Natural killer cell (primary cell): ENCODE measurements at regions not wholly inside any gene's neighbourhood (a gene's known extent, or its start where the extent isn't known, plus 50 kb on each side); places are given as distances from the start of the nearest gene placed in this dataset.

Experiments used
- ATAC-seq, 3 donors: fragments of 150-1000 bp in 2 of 3; fragments of 200-7000 bp in 1 of 3; cut with Tn5 transposase; 1 replicate in 1 of 3; 2 replicates in 2 of 3; pipeline ENCODE4 v1.10.0; 2021; ENCODE audit warnings: mild to moderate bottlenecking in 2 of 3, moderate library complexity in 2 of 3
- DNase-seq, 2 donors: peaks; one replicate each; pipeline versions ENCODE4 v3.0.0 to v3.0.0-alpha.2; 2013 to 2021; ENCODE audit warnings: mixed read lengths in 1 of 2
- H3K27ac ChIP-seq: one replicate; pipeline ENCODE4 v1.5.1; 2013; ENCODE audit warnings: mild to moderate bottlenecking, low read length
- H3K27me3 ChIP-seq: one replicate; pipeline ENCODE4 v1.6.1; 2013; ENCODE audit warnings: low read length; ENCODE audit not compliant: control insufficient read depth, insufficient read depth
- H3K36me3 ChIP-seq: one replicate; pipeline ENCODE4 v1.6.1; 2013; ENCODE audit warnings: low read length; ENCODE audit not compliant: control insufficient read depth, insufficient read depth
- H3K4me1 ChIP-seq: one replicate; pipeline ENCODE4 v1.6.1; 2013; ENCODE audit warnings: low read length; ENCODE audit not compliant: control insufficient read depth, insufficient read depth
- H3K4me3 ChIP-seq: one replicate; pipeline ENCODE4 v1.5.1; 2013; ENCODE audit warnings: low read length
- H3K9me3 ChIP-seq: one replicate; pipeline ENCODE4 v1.6.1; 2013; ENCODE audit warnings: low read length; ENCODE audit not compliant: control insufficient read depth, insufficient read depth
- H3K27ac Mint-ChIP-seq, 2 donors: one replicate each; pipeline ENCODE4 v1.8.0; 2022; ENCODE audit warnings: mild to moderate bottlenecking in 2 of 2, mixed read lengths in 2 of 2, moderate library complexity in 1 of 2
- H3K27me3 Mint-ChIP-seq, 2 donors: one replicate each; pipeline ENCODE4 v1.8.0; 2022; ENCODE audit warnings: low read depth in 2 of 2, mixed read lengths in 2 of 2
- H3K36me3 Mint-ChIP-seq: one replicate; pipeline ENCODE4 v1.8.0; 2022; ENCODE audit warnings: mixed read lengths
- H3K4me1 Mint-ChIP-seq, 2 donors: one replicate each; pipeline ENCODE4 v1.8.0; 2022; ENCODE audit warnings: mixed read lengths in 2 of 2
- H3K4me3 Mint-ChIP-seq: one replicate; pipeline ENCODE4 v1.8.0; 2022; ENCODE audit warnings: mild to moderate bottlenecking, moderate library complexity, mixed read lengths
- H3K9me3 Mint-ChIP-seq, 2 donors: one replicate each; pipeline ENCODE4 v1.8.0; 2022; ENCODE audit warnings: mixed read lengths in 2 of 2
- WGBS: methylation state at CpG from one replicate; pipeline ENCODE4 v1.1.7; 2013; ENCODE audit warnings: missing lambda C conversion rate; ENCODE audit not compliant: insufficient coverage; 5-methylcytosine and 5-hydroxymethylcytosine counted together
- intact Hi-C: fragments of 100-400 bp; cut with micrococcal nuclease; formaldehyde crosslinking; loops from one replicate; pipeline ENCODE4 v1.14.2; 2022
- TF ChIP-seq, protein P1 (sequence below): fragments of 200-600 bp; IDR thresholded peaks from one replicate; pipeline ENCODE4 v1.8.0; 2022; ENCODE audit warnings: antibody characterized with exemption

GRCh38 chr14:42556551-42556950, 949.9 kb downstream of the LRFN5 start:
- Mint-ChIP-seq H3K36me3 (no peaks in the 10 kb centered on the region), H3K27me3 (no peaks in the 10 kb centered on the region), H3K4me3 (no peak overlapping the region), H3K4me1 (no peaks in the 10 kb centered on the region), H3K27ac (no peak overlapping the region), H3K9me3 (peaks cover 19 to 20% of the 10 kb centered on the region in 2 donors)
- no peaks in the 10 kb centered on the region for H3K9me3 ChIP-seq
- no peaks in the 10 kb centered on the region for H3K27me3 ChIP-seq
- 38% methylated on average over 2 of the region's 2 CpGs for WGBS
- no peak overlapping the region for H3K4me3 ChIP-seq
- no peaks in the 10 kb centered on the region for H3K36me3 ChIP-seq
- intact Hi-C loops, result no loop called here
- no peak overlapping the region for H3K27ac ChIP-seq
- TF ChIP-seq, protein P1, sequence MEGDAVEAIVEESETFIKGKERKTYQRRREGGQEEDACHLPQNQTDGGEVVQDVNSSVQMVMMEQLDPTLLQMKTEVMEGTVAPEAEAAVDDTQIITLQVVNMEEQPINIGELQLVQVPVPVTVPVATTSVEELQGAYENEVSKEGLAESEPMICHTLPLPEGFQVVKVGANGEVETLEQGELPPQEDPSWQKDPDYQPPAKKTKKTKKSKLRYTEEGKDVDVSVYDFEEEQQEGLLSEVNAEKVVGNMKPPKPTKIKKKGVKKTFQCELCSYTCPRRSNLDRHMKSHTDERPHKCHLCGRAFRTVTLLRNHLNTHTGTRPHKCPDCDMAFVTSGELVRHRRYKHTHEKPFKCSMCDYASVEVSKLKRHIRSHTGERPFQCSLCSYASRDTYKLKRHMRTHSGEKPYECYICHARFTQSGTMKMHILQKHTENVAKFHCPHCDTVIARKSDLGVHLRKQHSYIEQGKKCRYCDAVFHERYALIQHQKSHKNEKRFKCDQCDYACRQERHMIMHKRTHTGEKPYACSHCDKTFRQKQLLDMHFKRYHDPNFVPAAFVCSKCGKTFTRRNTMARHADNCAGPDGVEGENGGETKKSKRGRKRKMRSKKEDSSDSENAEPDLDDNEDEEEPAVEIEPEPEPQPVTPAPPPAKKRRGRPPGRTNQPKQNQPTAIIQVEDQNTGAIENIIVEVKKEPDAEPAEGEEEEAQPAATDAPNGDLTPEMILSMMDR, result no peak
- no peaks in the 10 kb centered on the region for H3K4me1 ChIP-seq
- DNase-seq, result no peak
- ATAC-seq, result no peak

GRCh38 chr14:42555365-42555764, 948.7 kb downstream of the LRFN5 start:
- no peak for DNase-seq
- Histone ChIP-seq H3K27me3 (no peaks in the 10 kb centered on the region), H3K4me3 (no peak overlapping the region), H3K4me1 (no peaks in the 10 kb centered on the region), H3K9me3 (no peaks in the 10 kb centered on the region), H3K27ac (no peak overlapping the region), H3K36me3 (no peaks in the 10 kb centered on the region)
- H3K27ac Mint-ChIP-seq, result no peak overlapping the region
- peaks cover 21 to 24% of the 10 kb centered on the region in 2 donors for H3K9me3 Mint-ChIP-seq
- H3K27me3 Mint-ChIP-seq, result no peaks in the 10 kb centered on the region
- intact Hi-C loops, result no loop called here
- TF ChIP-seq, protein P1, result no peak
- no peak for ATAC-seq
- H3K4me3 Mint-ChIP-seq, result no peak overlapping the region
- H3K4me1 Mint-ChIP-seq, result no peaks in the 10 kb centered on the region
- no peaks in the 10 kb centered on the region for H3K36me3 Mint-ChIP-seq
- 88% methylated on average over 2 of the region's 2 CpGs for WGBS

DNA sequence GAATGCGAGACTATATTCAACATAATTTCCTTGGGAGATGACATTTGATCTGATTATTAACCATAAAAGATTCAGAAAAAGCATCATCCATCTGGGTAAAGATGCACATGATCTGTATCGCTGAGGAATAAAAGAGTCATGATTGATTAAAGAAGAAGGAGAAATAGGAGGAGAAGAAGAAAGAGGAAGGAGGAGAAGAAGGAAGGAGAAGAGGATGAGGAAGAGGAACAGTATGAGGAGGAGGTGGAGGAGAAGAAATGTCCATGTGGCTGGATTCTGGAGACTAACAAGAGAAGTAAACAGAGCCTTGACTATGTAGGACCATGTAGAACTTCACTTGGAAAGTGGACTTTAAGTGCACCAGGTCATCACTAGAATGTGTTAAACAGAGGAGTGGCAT, 947.4 kb downstream of the LRFN5 start:
- no peaks in the 10 kb centered on the region for H3K9me3 ChIP-seq
- intact Hi-C loops, result no loop called here

DNA sequence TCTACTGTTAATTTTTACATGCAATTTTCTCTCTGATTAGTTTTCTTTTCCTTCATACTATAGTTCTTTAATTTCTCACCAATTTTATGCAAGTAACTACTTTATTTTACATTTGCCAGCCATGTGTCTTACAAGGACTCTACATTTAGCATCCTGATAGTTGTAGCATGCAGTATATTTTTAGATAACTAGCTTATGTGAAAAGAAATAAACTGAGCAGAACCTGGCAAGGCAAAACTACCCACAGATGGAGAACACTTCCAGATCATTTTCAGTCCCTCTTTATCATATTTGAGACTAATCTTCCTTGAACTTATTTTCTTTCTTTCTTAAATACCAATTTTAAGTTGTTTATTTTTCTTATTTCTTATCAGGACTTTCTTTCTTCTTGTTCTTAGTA, 943.6 kb downstream of the LRFN5 start:
- ATAC-seq (no peak), DNase-seq (no peak)
- Histone ChIP-seq H3K27ac (no peak overlapping the region), H3K4me1 (no peaks in the 10 kb centered on the region), H3K9me3 (peaks cover 3% of the 10 kb centered on the region), H3K4me3 (no peak overlapping the region), H3K27me3 (no peaks in the 10 kb centered on the region), H3K36me3 (no peaks in the 10 kb centered on the region)
- TF ChIP-seq, protein P1, result no peak
- intact Hi-C loops, result no loop called here
- Mint-ChIP-seq H3K36me3 (peaks cover 16% of the 10 kb centered on the region), H3K4me3 (no peak overlapping the region), H3K27ac (no peak overlapping the region), H3K27me3 (no peaks in the 10 kb centered on the region), H3K9me3 (peaks cover 20 to 25% of the 10 kb centered on the region in 2 donors), H3K4me1 (peaks cover 0 to 4% of the 10 kb centered on the region in 2 donors)

More for the DNA sequence above, 947.4 kb downstream of the LRFN5 start:
- Mint-ChIP-seq H3K4me1 (no peaks in the 10 kb centered on the region), H3K9me3 (peaks cover 19 to 25% of the 10 kb centered on the region in 2 donors), H3K4me3 (no peak overlapping the region), H3K36me3 (peaks cover 5% of the 10 kb centered on the region), H3K27ac (no peak overlapping the region), H3K27me3 (no peaks in the 10 kb centered on the region)
- Histone ChIP-seq H3K4me3 (no peak overlapping the region), H3K4me1 (no peaks in the 10 kb centered on the region), H3K27me3 (no peaks in the 10 kb centered on the region), H3K27ac (no peak overlapping the region), H3K36me3 (no peaks in the 10 kb centered on the region)
- ATAC-seq, result no peak
- no peak for DNase-seq
- 88% methylated on average over 1 of the region's 2 CpGs for WGBS
- TF ChIP-seq, protein P1, result no peak
